ENCODE measurements at regions not wholly inside any gene's neighbourhood (a gene's known extent, or its start where the extent isn't known, plus 50 kb on each side); places are given as distances from the start of the nearest gene placed in this dataset.

- TF ChIP-seq CTCF (IDR thresholded peaks at IDR 0.05) (no peak), POLR2A (IDR thresholded peaks at IDR 0.05) (no peak)
Measured at GRCh38 chr1:235017719-235018118, 110.9 kb downstream of the TOMM20 start.

Measured in uterus (tissue), 2 donors.